ENCODE measurements at regions not wholly inside any gene's neighbourhood (a gene's known extent, or its start where the extent isn't known, plus 50 kb on each side); places are given as distances from the start of the nearest gene placed in this dataset.

- TF ChIP-seq EP300 (IDR thresholded peaks at IDR 0.05) (no peak), POLR2AphosphoS5 (IDR thresholded peaks at IDR 0.05) (no peak), POLR2A (IDR thresholded peaks at IDR 0.05) (no peak), CTCF (IDR thresholded peaks at IDR 0.05) (no peak)
Observed at GRCh38 chr3:159236321-159236720, 434.5 kb downstream of the MFSD1 start.
